HCEC 1CT (cell line): ENCODE measurements at regions not wholly inside any gene's neighbourhood (a gene's known extent, or its start where the extent isn't known, plus 50 kb on each side); places are given as distances from the start of the nearest gene placed in this dataset.
"Not testable (repeated sequence)": the region's sequence is repeated elsewhere in the genome, so short reads cannot be mapped to it uniquely, and the experiment has no call there.

Experiments used
- DNase-seq: peaks from one replicate; pipeline ENCODE4 v3.0.0-alpha.2; 2017

GRCh38 chr1:14320986-14321385, 277.5 kb upstream of the KAZN start:
- DNase-seq: no peak

- DNase-seq: no peak
Observed at GRCh38 chr1:14321422-14321821, 277.1 kb upstream of the KAZN start.

- DNase-seq: no peak
Observed at GRCh38 chr1:14323568-14324247, 274.8 kb upstream of the KAZN start.

GRCh38 chr1:14324248-14324630, 274.2 kb upstream of the KAZN start:
- no peak for DNase-seq

- DNase-seq: no peak
Observed at GRCh38 chr1:14326857-14327256, 271.6 kb upstream of the KAZN start.

- DNase-seq: no peak
Observed at GRCh38 chr1:14328685-14329084, 269.8 kb upstream of the KAZN start.

- no peak for DNase-seq
Observed at GRCh38 chr1:14332158-14332557, 266.3 kb upstream of the KAZN start.

- DNase-seq: no peak
Observed at GRCh38 chr1:14334336-14335176, 263.9 kb upstream of the KAZN start.

GRCh38 chr1:14338509-14338908, 260.0 kb upstream of the KAZN start:
- DNase-seq: no peak

- no peak for DNase-seq
Observed at GRCh38 chr1:14339288-14339687, 259.2 kb upstream of the KAZN start.

- DNase-seq: no peak
Observed at GRCh38 chr1:14340002-14340785, 258.3 kb upstream of the KAZN start.

GRCh38 chr1:14341147-14341546, 257.3 kb upstream of the KAZN start:
- DNase-seq: no peak

- no peak for DNase-seq
Observed at GRCh38 chr1:14345946-14346550, 252.4 kb upstream of the KAZN start.

- no peak for DNase-seq
Observed at GRCh38 chr1:14347186-14347585, 251.3 kb upstream of the KAZN start.

- DNase-seq: no peak
Observed at GRCh38 chr1:14347776-14348175, 250.7 kb upstream of the KAZN start.

GRCh38 chr1:14350197-14350596, 248.3 kb upstream of the KAZN start:
- DNase-seq: no peak

- DNase-seq: no peak
Observed at GRCh38 chr1:14352897-14353296, 245.6 kb upstream of the KAZN start.

- DNase-seq: not testable (repeated sequence)
Observed at GRCh38 chr1:14361005-14361404, 237.5 kb upstream of the KAZN start.

GRCh38 chr1:14362331-14362730, 236.2 kb upstream of the KAZN start:
- DNase-seq: no peak

- DNase-seq: no peak
Observed at GRCh38 chr1:14363036-14363590, 235.4 kb upstream of the KAZN start.

- DNase-seq: no peak
Observed at GRCh38 chr1:14363707-14364413, 234.6 kb upstream of the KAZN start.

- DNase-seq: no peak
Observed at GRCh38 chr1:14365301-14365988, 233.0 kb upstream of the KAZN start.
